Erythroblast (primary cell): ENCODE measurements at regions not wholly inside any gene's neighbourhood (a gene's known extent, or its start where the extent isn't known, plus 50 kb on each side); places are given as distances from the start of the nearest gene placed in this dataset.

Source experiments
- GATA1 ChIP-seq: IDR thresholded peaks from 2 replicates; pipeline ENCODE4 v1.6.1; 2011; ENCODE audit warnings: low read depth, mild to moderate bottlenecking, control low read depth, low read length, moderate library complexity
- POLR2A ChIP-seq: IDR thresholded peaks from 2 replicates; pipeline ENCODE4 v1.6.1; 2011; ENCODE audit warnings: mild to moderate bottlenecking, low read length

DNA sequence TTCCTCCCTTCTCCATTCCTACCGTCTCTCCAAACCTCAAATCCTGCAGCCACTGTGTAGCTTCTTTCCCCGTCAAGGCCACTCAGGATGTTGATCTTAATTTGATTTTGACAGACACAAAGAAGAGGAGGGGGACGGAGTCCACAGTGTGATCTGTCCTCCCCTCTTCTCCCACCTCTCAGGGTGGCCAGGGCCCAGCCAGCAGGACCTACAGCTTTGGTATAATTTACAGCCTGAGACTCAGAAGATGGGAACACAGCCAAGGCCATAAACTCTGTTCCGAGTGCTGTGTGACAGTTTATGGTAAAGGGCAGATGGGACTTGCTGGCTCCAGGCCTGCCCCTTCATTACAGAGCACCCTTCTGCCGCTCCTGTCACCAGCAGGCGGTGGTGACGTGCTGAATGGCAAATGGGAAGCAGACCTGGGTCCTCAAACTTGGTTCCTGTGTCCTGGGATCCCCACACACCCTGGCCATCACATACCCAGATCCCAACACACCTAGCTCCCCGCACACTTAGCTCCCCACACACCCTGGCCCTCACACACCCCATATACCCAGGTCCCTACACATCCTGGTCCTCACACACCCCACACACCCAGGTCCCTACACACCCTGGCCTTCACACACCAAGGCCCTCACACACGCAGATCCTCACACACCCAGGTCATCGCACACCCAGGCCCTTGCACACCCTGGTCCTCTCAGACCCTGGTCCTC lies 71.6 kb downstream of the CD2 start:
- no peak for TF ChIP-seq POLR2A
- no peak for TF ChIP-seq GATA1
